HTR-8/SVneo (cell line): ENCODE measurements at regions not wholly inside any gene's neighbourhood (a gene's known extent, or its start where the extent isn't known, plus 50 kb on each side); places are given as distances from the start of the nearest gene placed in this dataset.
A peak's percentile ranks its signal among the peaks of the same experiment; 100 is the strongest.

Source experiments
- DNase-seq: peaks from one replicate; pipeline ENCODE4 v3.0.0; 2011; ENCODE audit warnings: low spot score, mixed read lengths; ENCODE audit not compliant: insufficient read length
- FAIRE-seq: peaks from 2 replicates; lab custom pipeline; 2011; peaks lifted over from hg19 to GRCh38; lab: Jason Lieb, UNC

DNA sequence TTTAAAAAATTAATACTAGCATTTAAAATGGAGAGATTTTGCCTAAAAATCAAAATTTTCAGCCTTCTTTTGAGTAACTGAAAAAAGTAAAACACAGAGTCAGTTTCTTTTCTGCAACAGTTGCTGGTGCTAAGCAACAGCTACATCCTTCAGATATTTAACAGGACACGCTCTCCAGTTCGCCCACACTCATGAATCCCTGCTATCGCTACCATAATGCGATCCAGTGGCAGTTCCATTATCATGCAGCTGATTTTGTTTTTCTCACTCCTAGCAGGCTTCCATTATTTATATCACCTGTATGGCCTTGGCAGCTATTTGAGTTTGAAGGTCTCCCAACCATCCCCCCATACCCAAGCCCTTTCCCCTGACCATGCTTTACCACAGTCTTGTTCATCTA, 93.1 kb upstream of the NCKAP5 start:
- DNase-seq (no peak), FAIRE-seq (no peak)

DNA sequence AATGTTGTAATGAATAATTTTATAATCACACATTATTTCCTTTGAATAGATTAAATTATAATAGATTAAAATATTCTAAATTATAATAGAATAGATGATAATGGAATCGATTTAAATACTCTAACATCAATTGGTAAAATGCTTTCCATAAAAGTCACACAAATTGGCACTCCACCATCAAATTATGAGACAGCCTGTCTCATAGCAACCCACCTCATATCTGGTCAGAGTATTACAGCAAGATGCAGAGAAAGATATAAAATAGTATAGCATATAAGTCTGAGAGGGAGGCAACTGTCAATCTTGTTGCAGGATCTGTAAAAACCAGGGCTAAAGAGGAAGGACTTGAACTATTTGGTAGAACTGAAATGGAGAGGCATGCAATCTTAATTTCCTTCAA, 98.4 kb upstream of the NCKAP5 start:
- no peak for DNase-seq
- no peak for FAIRE-seq

DNA sequence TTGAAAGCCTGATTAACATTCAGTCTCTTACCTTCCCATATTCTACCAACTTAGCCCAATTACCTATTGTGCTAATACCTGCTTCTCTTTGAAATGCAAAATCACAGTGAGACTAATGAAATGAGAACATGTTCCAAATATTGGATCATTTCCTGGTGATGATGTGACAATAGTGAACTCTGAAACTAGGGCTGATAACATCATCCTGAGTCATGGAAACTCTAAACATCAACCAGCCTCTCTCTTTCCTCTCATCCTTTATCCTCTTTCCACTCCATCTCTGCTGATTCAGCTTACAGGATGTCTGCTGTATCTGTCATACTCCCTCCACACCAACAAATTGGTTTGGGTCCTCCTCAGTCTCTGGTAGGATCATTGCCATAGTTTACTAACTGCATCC, 98.8 kb upstream of the NCKAP5 start:
- FAIRE-seq: no peak
- no peak for DNase-seq

DNA sequence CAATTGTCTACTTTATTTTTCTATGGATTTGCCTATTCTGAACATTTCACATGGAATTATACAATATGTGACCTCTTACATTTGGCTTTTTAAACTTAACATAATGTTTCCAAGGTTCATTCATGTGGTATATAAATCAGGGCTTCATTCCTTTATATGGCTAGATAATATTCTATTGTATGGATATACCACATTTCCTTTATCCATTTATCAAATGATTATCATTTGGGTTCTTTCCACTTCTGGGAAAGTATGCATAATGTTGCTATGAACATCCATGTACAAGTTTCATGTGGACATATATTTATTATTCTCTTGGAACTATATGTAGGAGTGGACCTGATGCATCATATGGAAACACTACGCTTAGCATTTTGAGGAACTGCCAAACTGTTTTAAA, 99.7 kb upstream of the NCKAP5 start:
- FAIRE-seq (no peak), DNase-seq (no peak)

DNA sequence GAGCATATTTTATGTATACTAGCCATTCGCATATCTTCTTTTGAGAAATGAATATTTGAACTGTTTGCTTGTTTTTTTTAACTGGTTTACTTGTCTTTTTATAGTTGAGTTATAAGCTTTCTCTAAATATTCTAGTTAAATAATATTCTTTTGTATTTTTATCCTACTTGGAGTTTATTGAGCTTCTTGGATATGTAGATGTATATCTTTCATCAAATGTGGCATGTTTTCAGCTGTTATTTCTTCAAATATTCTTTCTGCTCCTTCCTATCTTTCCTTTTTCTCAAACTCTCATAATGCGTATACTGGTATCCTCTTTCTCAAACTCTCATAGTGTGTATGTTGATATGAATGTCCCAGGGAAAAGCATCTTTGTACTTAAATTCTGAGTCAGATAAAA, 100.3 kb upstream of the NCKAP5 start:
- FAIRE-seq (no peak), DNase-seq (no peak)

DNA sequence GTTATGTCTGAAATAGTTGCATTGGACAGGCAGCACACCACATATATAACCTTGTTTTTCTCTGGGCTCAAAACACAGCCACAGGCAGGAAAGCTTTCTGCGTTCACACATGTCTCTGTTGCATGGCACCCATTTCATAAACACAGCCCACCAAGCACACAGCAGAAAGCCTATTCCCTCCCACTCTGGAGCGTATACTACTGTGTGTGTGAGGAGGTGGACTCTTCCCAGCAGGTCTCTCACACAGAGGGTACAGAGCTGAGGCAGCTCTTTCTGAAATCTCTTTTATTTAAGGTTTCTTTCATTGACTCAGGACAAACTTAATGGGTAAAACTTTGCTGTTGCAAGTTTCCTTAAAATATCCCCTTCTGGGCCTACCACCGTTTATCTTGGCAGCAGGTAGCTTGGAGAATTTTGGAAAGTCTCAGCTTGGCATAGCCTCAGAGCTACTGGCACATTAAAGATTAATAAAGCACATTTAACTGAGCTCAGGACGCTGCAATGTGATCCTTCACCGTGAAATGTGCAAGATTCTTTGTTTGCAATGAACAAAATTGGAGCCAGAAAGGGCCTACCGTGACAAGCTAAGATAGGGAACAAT, 105.1 kb upstream of the NCKAP5 start:
- FAIRE-seq (no peak), DNase-seq (no peak)

DNA sequence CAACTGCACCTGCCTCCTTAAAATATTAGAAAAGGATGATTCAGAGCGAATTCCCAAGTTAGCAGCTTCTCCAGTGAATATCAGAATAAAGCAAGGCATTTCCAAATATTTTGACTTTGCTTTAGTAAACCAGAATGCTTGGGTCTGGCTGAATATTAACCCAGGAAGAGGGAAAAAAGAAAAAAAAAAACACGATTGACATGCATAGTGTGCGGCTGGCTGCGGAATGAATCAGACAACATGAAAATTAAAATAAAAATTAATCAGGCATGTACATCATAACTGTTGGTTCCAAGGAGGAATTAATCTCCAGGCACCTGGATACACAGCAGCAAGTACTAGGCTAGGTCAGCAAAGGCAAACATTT, 105.8 kb upstream of the NCKAP5 start:
- DNase-seq: no peak
- no peak for FAIRE-seq

DNA sequence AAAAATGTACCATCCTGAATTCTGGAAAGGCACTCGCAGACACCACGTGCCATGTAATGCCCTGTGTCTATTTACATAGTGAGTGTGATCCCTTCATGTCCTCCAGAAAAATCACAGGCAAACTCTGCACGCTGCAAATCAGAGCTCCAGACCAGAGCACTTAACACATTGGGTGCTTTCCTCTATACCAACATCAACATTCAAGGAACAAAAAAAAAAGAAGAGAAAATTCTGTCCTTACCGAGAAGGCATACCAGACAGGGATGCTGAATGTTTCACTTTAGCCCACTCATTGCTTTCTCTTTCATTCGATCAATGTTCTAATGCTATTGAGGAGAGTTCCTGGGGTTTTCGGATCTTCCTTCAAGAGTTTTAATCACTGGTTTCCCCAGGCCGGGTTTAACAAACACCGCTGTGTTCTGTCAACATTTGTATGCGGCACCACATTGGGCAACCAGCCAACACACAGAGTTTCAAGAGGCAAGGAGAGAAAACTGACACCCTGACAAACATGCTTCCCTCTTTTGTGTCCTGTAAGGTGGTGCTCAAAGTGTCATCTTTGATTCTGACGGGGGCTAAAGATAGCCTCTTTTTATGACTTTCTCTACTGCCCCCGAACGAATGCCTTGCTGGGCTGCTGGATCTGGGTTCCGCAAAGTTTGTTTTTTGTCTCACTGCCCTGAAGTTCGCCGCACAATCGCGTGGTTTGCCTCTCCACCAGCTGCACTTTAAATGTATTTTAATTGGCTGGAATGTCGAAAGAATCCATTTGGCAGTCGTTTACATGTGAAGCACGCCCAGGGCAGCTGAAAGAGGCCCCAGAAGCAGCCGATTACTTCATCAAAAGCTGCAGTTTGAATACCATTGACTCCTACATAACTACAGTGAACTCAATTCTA, 106.4 kb upstream of the NCKAP5 start:
- no peak for FAIRE-seq
- DNase-seq: peak; percentile 17

DNA sequence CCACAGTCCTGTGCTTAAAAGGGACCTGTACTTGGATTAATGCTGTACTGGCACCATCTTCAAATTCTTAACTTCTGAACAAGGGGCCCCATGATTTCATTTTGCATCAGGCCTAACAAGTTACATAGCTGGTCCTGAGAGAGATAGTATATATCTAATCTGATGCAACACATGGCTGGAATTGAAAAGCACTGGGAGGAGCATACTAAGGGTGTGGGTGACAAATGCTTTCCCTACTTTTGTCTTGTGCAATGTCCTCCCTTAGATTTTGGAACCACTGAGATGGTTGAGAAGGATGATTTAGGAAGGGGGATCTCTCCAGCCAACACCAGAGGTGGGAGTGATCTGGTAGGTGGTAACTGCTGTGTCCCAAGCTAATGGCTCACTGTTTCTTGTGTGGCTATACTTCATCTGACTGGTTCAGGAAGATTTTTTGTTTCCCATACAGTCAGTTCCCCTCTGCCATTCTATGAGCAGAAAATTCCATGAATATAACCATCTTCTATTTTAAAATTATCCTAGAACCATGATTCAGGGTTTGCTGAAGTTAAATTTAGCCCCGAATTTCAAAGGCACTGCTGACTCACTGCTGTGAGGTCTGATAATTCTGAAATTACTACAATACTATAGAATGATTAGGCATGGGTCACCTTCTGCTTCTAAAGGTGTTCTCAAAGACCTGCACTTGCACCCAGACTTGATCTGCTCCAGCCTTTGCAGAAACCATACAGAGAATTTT, 108.3 kb upstream of the NCKAP5 start:
- no peak for DNase-seq
- no peak for FAIRE-seq

DNA sequence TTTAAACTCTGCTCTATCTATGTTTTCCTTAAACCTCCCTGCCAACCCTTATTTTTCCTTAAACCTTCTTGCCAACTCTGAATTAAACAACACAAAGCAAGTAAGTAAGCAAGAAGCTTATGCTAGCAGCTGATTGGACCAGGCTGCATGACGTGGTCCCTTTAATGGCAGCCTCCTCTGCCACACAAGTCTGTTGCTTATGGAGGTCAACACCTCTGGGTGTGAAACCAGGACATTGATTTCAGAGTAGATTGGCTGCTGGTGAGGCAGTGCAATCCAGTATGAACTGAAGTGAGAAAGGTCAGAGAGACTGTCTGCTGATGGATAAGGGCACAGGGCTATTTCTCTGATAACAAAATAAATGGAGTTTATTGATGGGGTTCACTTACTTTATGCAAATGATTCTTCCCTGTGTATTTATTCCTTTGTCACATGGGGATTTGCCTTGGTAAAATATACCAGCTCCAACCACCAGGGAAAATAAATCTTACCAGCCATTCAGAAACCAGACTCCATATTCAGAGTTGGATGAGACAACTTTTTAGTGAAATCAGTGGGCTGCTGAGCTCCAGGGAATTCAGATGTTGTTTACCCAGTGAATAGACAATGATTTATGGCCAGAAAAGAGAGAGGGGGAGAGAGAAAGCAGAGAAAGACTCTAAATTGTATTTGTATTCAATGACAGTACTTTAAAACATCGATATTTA, 112.2 kb upstream of the NCKAP5 start:
- DNase-seq (no peak), FAIRE-seq (no peak)

DNA sequence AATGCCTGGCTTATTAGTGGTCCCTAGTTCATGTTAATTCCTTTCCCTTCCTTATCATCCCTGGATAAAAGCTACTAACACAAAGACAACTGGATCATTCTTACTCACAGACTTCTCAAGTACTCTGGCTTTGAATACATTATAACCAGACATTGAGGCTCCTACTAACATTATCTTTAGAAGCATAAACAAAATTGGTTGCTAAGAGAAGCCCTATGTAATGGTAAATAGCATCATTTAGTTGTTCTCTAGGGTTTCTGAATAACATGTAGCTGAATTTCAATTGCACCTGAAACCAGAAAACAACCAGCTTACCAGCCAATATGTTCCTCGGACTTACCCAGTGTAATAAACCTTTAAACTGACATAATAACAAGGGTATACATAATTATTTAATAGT, 114.1 kb upstream of the NCKAP5 start:
- no peak for DNase-seq
- no peak for FAIRE-seq

DNA sequence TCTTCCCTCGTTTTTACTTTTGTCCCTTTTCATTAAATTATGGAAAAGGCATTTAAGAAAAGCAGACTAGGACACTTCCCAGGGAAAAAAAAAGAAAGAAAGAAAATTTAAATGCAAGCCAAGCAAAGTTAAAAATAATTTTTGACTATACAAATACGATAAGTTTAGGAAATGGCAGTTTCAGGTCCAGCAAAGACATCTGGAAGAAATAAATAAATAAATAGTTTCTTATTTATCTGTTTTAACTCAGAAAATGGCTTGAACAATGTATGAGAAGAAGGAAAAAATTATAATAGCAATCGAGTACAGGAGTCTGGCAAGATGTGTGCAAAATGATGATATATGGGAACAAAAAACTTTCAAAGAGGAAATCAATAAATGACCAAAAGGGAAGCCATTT, 114.6 kb upstream of the NCKAP5 start:
- DNase-seq: no peak
- FAIRE-seq: no peak

DNA sequence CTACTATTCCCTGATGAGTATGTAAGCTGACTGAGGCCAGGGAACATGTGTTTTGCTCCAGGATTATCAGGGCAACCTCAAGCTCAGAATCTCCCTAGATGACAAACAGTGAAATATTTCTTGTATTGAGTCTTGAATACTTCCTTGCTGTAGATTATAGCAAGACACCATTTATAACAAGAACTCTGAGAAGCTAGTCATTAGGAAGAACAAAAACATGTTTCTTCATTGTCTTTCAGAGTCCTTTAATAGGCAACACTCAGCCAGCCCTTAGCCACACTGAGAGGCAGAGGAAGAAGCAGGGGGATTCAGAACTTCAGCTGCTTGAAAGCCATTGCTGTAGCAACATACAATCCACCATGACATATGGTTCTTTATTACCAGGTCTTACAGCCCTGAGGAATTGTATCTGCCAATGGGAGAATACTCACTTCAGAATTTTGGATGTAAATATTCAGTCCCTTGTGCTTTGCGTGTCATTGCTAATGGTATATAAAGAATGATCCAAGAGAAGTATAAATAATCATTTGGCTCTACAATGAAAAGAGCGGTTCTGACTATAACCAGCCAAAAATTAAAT, 117.5 kb upstream of the NCKAP5 start:
- DNase-seq (no peak), FAIRE-seq (no peak)

DNA sequence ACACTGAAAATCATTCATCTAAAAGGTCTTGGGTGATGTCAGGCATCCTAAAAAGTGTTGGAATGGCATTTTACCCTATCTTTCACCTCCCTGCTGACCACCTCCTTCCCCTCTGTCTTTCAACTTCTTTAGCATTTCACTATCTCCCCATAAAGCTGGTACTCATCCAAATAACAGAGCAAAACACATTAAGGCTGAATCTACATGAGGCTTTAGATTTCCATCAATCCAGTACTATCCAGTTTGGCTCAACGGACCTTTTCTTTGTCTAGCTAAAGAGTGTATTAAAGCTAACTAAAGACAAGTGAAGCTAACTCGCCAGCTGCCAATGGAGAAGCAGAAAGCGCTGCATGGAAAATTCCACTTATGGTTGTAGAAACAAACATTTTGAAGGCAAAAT, 122.5 kb upstream of the NCKAP5 start:
- FAIRE-seq (no peak), DNase-seq (no peak)

DNA sequence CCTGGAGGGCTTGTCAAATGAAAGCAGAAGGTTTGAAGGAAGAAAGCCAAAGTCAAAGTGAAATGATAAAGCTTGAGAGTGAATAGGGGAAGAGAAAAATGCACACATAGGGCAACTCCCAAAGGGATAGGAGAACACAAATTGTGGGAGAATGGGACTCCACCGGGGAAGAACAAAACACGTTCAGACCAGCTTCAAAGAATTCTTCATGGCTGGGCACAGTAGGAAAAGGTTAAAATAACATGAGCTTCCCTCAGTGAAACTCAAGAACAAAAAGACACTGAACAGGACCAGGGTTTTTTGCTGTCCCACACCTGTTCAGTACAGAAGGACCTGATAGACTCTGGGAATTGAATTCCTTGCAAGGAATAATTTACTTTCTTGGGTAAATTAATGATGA, 123.1 kb upstream of the NCKAP5 start:
- FAIRE-seq (no peak), DNase-seq (no peak)

DNA sequence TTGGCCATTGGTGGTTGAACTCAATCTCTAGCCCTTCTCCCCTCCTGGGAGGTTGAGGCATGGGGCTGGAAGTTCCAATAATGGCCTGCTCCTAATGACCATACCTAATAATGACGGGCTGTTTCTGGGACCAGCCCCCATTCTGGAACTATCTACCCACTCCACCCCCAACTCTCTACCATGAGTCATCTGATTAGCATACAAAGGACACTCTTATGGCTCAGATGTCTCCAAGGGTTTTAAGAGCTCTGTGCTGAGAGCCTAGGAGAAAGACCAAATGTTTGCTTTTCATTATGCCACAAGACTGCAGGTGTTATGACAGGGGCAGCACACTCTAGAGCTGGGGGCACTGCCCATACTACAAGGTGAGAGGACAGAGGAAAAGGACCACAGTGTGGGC, 137.0 kb upstream of the NCKAP5 start:
- FAIRE-seq (no peak), DNase-seq (no peak)

DNA sequence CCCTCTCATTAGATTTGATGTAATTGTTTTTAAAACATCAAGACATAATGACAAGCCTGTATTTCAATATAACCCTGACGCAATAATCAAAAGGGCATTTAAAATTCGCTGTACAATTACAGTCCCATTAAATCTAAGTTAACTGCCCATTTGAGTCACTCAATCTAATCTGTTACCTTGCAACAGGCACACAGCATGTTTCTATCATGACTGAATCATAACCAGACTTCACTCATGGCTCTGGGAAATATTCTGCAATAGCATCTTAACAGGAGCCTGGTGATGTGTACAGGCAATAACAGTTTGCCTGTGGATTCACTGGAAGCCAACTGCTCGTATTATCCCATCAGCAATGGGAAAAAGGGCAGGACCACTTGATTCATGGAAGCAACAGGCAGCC, 142.3 kb upstream of the NCKAP5 start:
- DNase-seq: no peak
- FAIRE-seq: no peak

DNA sequence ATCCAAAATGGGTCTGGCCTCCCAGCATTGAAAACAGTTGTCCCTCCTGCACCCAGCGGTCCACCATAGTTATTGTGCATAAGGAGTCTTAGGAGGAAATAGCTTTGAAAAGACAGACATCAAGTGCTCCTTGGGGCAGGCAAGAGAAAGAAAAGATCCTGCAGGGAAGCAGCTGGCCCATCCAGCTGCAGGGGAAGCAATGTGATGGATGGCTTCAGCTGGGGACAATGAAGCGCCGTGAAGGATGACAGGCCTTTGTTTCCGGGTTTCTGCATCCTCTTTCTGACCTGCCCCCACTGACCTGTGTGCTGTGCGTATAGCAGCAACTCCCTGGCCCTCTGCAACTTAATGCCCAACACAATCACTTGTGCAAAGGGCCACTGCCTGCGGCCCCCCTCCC, 142.9 kb upstream of the NCKAP5 start:
- FAIRE-seq: no peak
- no peak for DNase-seq

DNA sequence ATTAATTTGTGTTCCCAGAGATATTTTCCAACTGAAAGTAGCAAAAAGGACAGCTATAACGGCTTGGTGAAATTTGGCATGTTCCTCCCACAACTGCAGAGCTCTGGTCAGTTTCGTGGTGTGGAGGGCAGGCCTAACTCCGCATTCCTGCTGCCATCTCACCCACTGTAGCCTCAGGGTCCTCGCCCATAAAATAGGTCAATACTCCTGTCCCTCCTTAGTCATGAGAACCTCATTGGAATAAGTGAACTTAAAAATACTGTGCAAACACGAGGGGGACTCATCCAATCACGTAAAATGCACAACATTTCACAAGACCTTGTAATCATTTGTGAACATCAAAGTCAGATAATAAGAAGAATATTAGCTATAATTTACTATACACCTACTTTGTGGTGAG, 143.5 kb upstream of the NCKAP5 start:
- DNase-seq: no peak

DNA sequence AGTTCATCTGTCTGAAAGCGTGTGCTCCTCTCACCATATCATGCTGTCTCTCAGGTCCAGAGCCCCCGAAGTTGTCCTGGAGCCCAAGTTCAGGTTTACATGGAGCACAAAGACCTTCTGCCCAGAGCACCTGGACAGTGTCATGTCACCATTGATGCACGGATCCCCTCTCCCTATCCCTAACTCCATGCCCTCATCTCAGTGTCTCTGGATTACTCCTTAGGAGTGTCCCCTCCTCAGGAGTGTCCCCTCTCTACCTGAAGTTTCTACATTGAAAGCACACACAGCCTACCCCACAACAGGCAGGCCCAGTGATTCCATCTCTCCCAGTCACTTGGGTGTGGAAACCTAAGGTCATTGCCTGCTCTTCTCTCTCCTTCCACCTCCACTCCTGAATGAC, 144.1 kb upstream of the NCKAP5 start:
- FAIRE-seq: no peak
- no peak for DNase-seq

More for the DNA sequence above, 143.5 kb upstream of the NCKAP5 start:
- FAIRE-seq: no peak
